Natural killer cell treated with Interleukin-12 subunit alpha and Interleukin-12 subunit beta and Interleukin-15 and Interleukin-18, amount 100 ng/mL, for 72 hours (primary cell): ENCODE measurements at regions not wholly inside any gene's neighbourhood (a gene's known extent, or its start where the extent isn't known, plus 50 kb on each side); places are given as distances from the start of the nearest gene placed in this dataset.

ENCODE experiments used
- ATAC-seq, 2 donors: fragments of 150-1000 bp; cut with Tn5 transposase in 1 of 2; sonication (Bioruptor Pico), chemical (Tn5 transposase) in 1 of 2; 2 replicates each; pipeline ENCODE4 v1.10.0; 2021
- DNase-seq: peaks from one replicate; pipeline ENCODE4 v3.0.0; 2022; ENCODE audit warnings: low spot score
- H3K27ac Mint-ChIP-seq, 2 donors: 1 replicate in 1 of 2; 2 replicates in 1 of 2; pipeline ENCODE4 v1.8.0; 2022; ENCODE audit warnings: mixed read lengths in 2 of 2, mild to moderate bottlenecking in 1 of 2, moderate library complexity in 1 of 2
- H3K27me3 Mint-ChIP-seq, 2 donors: 1 replicate in 1 of 2; 2 replicates in 1 of 2; pipeline ENCODE4 v1.8.0; 2022; ENCODE audit warnings: mixed read lengths in 2 of 2
- H3K36me3 Mint-ChIP-seq: one replicate; pipeline ENCODE4 v1.8.0; 2022; ENCODE audit warnings: mixed read lengths
- H3K4me1 Mint-ChIP-seq, 2 donors: 1 replicate in 1 of 2; 2 replicates in 1 of 2; pipeline ENCODE4 v1.8.0; 2022; ENCODE audit warnings: low read depth in 2 of 2, mixed read lengths in 2 of 2, mild to moderate bottlenecking in 1 of 2
- H3K4me3 Mint-ChIP-seq: one replicate; pipeline ENCODE4 v1.8.0; 2022; ENCODE audit warnings: mixed read lengths
- H3K9me3 Mint-ChIP-seq: 2 replicates; pipeline ENCODE4 v1.8.0; 2022; ENCODE audit warnings: mixed read lengths

GRCh38 chr4:8796096-8796495 is 75.5 kb downstream of the HMX1 start:
- H3K27me3 Mint-ChIP-seq = no peaks in the 10 kb centered on the region
- H3K4me1 Mint-ChIP-seq = no peaks in the 10 kb centered on the region
- no peaks in the 10 kb centered on the region for H3K36me3 Mint-ChIP-seq
- ATAC-seq = no peak
- H3K27ac Mint-ChIP-seq = no peak overlapping the region
- no peaks in the 10 kb centered on the region for H3K9me3 Mint-ChIP-seq
- no peak for DNase-seq
- no peak overlapping the region for H3K4me3 Mint-ChIP-seq

DNA sequence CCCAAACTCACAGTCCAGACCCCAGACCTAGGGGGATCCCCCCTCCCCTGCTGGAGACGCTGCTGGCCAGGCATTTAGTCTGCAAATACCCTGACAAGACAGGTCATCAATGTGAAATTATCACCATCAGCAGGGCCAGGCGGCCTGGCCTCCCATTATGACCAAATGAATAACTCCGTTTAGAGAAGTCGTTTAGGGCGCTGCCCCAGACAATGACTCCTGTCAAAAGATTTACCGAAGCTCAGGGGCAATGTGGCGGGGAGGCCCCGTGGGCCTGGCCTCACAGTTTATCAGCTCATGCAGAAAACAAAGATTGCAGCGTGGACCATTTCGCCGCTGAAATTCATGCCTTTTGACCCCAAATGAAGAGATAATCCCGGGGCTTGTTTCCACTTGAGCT is 76.5 kb downstream of the HMX1 start:
- no peak overlapping the region for H3K27ac Mint-ChIP-seq
- ATAC-seq (no peak), DNase-seq (no peak)
- no peaks in the 10 kb centered on the region for H3K9me3 Mint-ChIP-seq
- no peaks in the 10 kb centered on the region for H3K36me3 Mint-ChIP-seq
- no peaks in the 10 kb centered on the region for H3K4me1 Mint-ChIP-seq
- H3K4me3 Mint-ChIP-seq = no peak overlapping the region
- no peaks in the 10 kb centered on the region for H3K27me3 Mint-ChIP-seq

GRCh38 chr4:8794491-8794890 is 77.1 kb downstream of the HMX1 start:
- Mint-ChIP-seq H3K4me3 (no peak overlapping the region), H3K9me3 (no peaks in the 10 kb centered on the region), H3K27me3 (no peaks in the 10 kb centered on the region), H3K27ac (no peak overlapping the region), H3K4me1 (no peaks in the 10 kb centered on the region), H3K36me3 (no peaks in the 10 kb centered on the region)
- ATAC-seq = no peak
- no peak for DNase-seq

DNA sequence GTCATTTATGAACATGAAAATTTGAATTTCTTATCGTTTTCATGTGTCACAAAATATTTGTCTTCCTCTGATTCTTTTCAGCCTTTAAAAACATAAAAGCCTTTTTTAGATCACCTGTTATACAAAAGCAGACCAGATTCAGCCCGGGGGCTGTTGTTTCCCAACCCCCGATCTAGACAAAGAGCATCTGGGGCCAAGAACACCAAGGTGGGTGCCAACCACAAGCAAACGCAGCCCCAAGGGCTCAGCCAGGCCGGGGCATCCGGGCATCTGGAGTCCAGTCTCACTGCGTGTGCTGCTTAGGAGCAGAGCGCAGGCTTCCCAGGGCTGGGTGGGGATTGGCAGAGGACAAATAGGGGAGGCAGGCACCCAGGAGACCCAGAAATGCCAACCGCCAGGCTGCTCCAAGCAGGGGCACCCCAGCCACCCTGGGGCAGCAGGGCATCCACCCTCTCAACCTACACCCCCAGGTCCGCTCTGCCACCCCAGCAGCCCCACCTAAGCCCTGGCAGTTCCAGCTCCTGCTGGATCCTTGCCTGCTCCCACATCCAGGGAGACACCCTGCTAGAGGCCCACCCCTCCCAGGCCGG is 78.0 kb downstream of the HMX1 start:
- no peaks in the 10 kb centered on the region for H3K36me3 Mint-ChIP-seq
- no peak overlapping the region for H3K27ac Mint-ChIP-seq
- no peak overlapping the region for H3K4me3 Mint-ChIP-seq
- ATAC-seq (no peak), DNase-seq (no peak)
- no peaks in the 10 kb centered on the region for H3K4me1 Mint-ChIP-seq
- no peaks in the 10 kb centered on the region for H3K27me3 Mint-ChIP-seq
- H3K9me3 Mint-ChIP-seq = no peaks in the 10 kb centered on the region

- no peaks in the 10 kb centered on the region for H3K27me3 Mint-ChIP-seq
- no peaks in the 10 kb centered on the region for H3K36me3 Mint-ChIP-seq
- no peaks in the 10 kb centered on the region for H3K9me3 Mint-ChIP-seq
- H3K27ac Mint-ChIP-seq = no peak overlapping the region
- ATAC-seq (no peak), DNase-seq (no peak)
- H3K4me1 Mint-ChIP-seq = no peaks in the 10 kb centered on the region
- H3K4me3 Mint-ChIP-seq = no peak overlapping the region
Measured at GRCh38 chr4:8792491-8792890, 79.1 kb downstream of the HMX1 start.

DNA sequence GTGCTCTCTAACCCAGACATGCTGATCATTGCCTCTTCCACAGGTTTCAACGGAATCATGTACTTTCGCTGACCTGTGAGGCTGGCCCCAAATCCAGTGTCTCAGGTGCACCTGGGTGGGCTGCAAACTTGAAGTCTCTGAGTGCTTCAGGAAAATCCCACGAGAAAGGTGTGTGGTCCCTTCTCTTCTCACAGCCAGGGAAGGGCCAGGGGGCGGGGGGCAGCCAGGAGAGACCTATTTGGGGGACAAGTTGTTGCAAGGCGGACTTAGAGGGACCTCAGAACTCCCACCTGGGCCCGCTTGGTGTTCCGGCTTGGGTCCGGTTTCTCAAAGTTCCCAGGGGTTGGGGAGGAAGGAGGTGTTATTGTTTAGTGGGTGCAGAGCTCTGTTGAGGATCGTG is 80.0 kb downstream of the HMX1 start:
- Mint-ChIP-seq H3K4me3 (no peak overlapping the region), H3K36me3 (no peaks in the 10 kb centered on the region), H3K4me1 (no peaks in the 10 kb centered on the region), H3K27ac (no peak overlapping the region), H3K9me3 (no peaks in the 10 kb centered on the region), H3K27me3 (no peaks in the 10 kb centered on the region)
- DNase-seq = no peak
- ATAC-seq = no peak

GRCh38 chr4:8790749-8791148 is 80.9 kb downstream of the HMX1 start:
- ATAC-seq (no peak), DNase-seq (no peak)
- H3K36me3 Mint-ChIP-seq = no peaks in the 10 kb centered on the region
- no peaks in the 10 kb centered on the region for H3K27me3 Mint-ChIP-seq
- H3K4me1 Mint-ChIP-seq = no peaks in the 10 kb centered on the region
- no peak overlapping the region for H3K27ac Mint-ChIP-seq
- H3K9me3 Mint-ChIP-seq = no peaks in the 10 kb centered on the region
- H3K4me3 Mint-ChIP-seq = no peak overlapping the region

- no peak for DNase-seq
- no peaks in the 10 kb centered on the region for H3K27me3 Mint-ChIP-seq
- H3K4me1 Mint-ChIP-seq = no peaks in the 10 kb centered on the region
- H3K36me3 Mint-ChIP-seq = no peaks in the 10 kb centered on the region
- no peak overlapping the region for H3K4me3 Mint-ChIP-seq
- ATAC-seq = no peak
- no peak overlapping the region for H3K27ac Mint-ChIP-seq
- no peaks in the 10 kb centered on the region for H3K9me3 Mint-ChIP-seq
Measured at GRCh38 chr4:8788174-8788573, 83.5 kb downstream of the HMX1 start.

DNA sequence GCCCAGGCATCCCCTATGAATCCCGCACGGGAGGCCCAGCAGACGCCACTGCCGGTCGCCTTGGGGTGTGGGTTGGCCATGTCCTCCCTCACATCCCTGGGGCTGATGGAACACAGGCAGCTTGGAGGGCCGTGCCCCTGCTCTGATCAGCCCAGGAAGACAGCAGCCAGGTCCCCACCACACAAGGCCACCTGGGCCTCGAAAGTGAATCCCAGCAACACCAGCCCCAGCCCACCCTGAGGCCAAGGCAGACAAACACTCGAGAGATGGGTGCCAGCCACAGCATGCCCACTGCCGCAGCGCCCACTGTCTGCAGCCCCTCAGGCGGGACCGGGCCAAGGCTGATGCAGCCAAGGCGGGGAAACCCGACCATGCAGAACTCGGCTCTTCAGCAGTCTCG is 85.5 kb downstream of the HMX1 start:
- ATAC-seq = no peak
- no peak overlapping the region for H3K27ac Mint-ChIP-seq
- no peak for DNase-seq
- no peaks in the 10 kb centered on the region for H3K9me3 Mint-ChIP-seq
- H3K27me3 Mint-ChIP-seq = no peaks in the 10 kb centered on the region
- H3K4me3 Mint-ChIP-seq = no peak overlapping the region
- H3K36me3 Mint-ChIP-seq = no peaks in the 10 kb centered on the region
- H3K4me1 Mint-ChIP-seq = no peaks in the 10 kb centered on the region

GRCh38 chr4:8785656-8786142 is 85.9 kb downstream of the HMX1 start:
- ATAC-seq = no peak
- no peaks in the 10 kb centered on the region for H3K9me3 Mint-ChIP-seq
- H3K27ac Mint-ChIP-seq = no peak overlapping the region
- no peaks in the 10 kb centered on the region for H3K4me1 Mint-ChIP-seq
- H3K27me3 Mint-ChIP-seq = no peaks in the 10 kb centered on the region
- no peak overlapping the region for H3K4me3 Mint-ChIP-seq
- DNase-seq = no peak
- no peaks in the 10 kb centered on the region for H3K36me3 Mint-ChIP-seq

- Mint-ChIP-seq H3K4me1 (no peaks in the 10 kb centered on the region), H3K9me3 (no peaks in the 10 kb centered on the region), H3K36me3 (no peaks in the 10 kb centered on the region), H3K4me3 (no peak overlapping the region), H3K27me3 (no peaks in the 10 kb centered on the region), H3K27ac (no peak overlapping the region)
- ATAC-seq = no peak
- DNase-seq = no peak
Measured at GRCh38 chr4:8783736-8784135, 87.9 kb downstream of the HMX1 start.

DNA sequence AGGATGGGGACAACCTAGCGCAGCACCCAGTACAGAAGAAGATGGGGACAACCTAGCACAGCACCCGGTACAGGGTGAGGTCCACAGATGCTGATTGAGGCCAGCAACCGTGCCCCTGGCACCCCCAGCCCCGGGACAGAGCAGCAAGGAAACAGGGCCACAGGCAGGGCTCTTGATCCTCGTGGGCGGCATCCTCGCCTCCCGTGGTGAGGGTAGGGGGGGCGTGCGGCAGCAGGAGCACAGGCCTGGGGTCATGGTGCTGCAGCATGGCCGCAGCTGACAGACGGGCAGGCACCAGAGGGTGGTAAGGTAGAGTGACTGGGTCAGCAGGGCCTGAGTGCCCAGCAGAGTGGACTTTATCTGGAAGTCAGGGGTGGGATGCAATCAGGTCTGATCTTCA is 89.5 kb downstream of the HMX1 start:
- no peaks in the 10 kb centered on the region for H3K4me1 Mint-ChIP-seq
- H3K9me3 Mint-ChIP-seq = no peaks in the 10 kb centered on the region
- ATAC-seq (no peak), DNase-seq (no peak)
- no peaks in the 10 kb centered on the region for H3K36me3 Mint-ChIP-seq
- H3K4me3 Mint-ChIP-seq = no peak overlapping the region
- no peak overlapping the region for H3K27ac Mint-ChIP-seq
- no peaks in the 10 kb centered on the region for H3K27me3 Mint-ChIP-seq

- ATAC-seq (no peak), DNase-seq (no peak)
- no peaks in the 10 kb centered on the region for H3K36me3 Mint-ChIP-seq
- H3K27me3 Mint-ChIP-seq = no peaks in the 10 kb centered on the region
- H3K4me1 Mint-ChIP-seq = no peaks in the 10 kb centered on the region
- H3K27ac Mint-ChIP-seq = no peak overlapping the region
- H3K9me3 Mint-ChIP-seq = no peaks in the 10 kb centered on the region
- no peak overlapping the region for H3K4me3 Mint-ChIP-seq
Measured at GRCh38 chr4:8781641-8782040, 90.0 kb downstream of the HMX1 start.

DNA sequence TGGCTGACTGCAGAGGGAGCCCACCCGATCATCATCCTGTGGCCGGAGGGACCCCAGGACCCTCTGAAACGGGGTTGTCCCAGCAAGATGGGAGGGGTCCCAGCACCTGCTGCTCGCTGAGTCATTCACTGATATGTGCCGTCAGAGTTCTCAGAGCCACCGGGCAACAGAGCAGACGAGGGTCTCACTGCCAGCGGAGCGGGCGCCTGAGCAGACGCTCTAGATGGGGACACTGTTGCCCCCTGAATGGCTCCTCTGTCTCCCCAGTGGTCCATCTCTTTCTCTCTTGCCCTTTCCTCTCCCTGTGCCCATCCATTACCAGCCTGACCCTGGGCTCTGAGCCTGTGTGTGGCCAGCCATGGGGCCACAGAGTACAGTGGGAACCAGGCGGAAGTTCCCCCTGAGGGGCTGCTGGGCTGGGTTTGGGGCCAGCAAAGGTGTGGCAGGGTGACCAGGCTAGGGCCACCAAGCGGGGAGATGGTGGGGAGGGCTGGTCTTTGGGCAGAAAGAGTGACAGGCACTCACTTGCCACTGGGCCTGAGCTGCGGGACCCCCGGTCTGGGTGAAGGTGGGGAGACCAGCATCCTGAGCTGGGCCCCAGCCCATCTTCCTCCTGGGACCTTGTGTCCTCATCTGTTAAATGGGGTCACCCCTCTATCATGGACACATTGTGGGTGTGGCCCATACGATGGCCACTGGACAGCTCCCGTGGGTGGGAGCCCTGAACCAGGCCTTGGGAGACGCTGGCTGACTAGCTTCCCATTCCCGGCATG is 90.9 kb downstream of the HMX1 start:
- H3K4me1 Mint-ChIP-seq = no peaks in the 10 kb centered on the region
- H3K27me3 Mint-ChIP-seq = no peaks in the 10 kb centered on the region
- no peak overlapping the region for H3K27ac Mint-ChIP-seq
- H3K36me3 Mint-ChIP-seq = no peaks in the 10 kb centered on the region
- DNase-seq = no peak
- H3K4me3 Mint-ChIP-seq = no peak overlapping the region
- H3K9me3 Mint-ChIP-seq = no peaks in the 10 kb centered on the region
- ATAC-seq = no peak

DNA sequence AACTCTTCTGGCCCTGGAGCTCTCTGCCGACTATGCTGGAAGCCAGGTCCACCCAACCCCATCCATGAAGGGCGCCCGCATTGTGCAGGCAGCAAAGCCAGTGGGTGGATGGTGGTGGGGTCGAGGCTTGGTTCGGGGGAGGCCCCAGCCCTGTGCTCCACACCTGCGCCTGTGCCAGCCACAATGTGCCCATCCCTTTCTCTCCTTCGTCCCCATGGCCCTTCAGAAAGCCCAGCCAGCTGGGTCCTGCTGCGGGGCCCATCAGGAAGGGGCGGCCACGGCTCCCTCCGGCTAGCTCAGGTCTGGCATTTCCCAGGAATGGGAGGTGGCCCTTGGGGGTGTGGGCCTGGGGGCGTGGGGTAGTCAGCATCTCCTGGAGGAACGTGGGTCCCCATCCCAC is 91.6 kb downstream of the HMX1 start:
- DNase-seq = no peak
- H3K27me3 Mint-ChIP-seq = no peaks in the 10 kb centered on the region
- H3K27ac Mint-ChIP-seq = no peak overlapping the region

More for the DNA sequence above, 91.6 kb downstream of the HMX1 start:
- no peaks in the 10 kb centered on the region for H3K36me3 Mint-ChIP-seq
- no peak for ATAC-seq
- no peaks in the 10 kb centered on the region for H3K9me3 Mint-ChIP-seq
- no peaks in the 10 kb centered on the region for H3K4me1 Mint-ChIP-seq
- no peak overlapping the region for H3K4me3 Mint-ChIP-seq
